Mucosa of descending colon (tissue), 3 donors: ENCODE measurements at regions not wholly inside any gene's neighbourhood (a gene's known extent, or its start where the extent isn't known, plus 50 kb on each side); places are given as distances from the start of the nearest gene placed in this dataset.

Experiments used
- ATAC-seq: fragments of 200-7000 bp; cut with Tn5 transposase; one replicate; pipeline ENCODE4 v1.9.1; 2020; ENCODE audit warnings: mild to moderate bottlenecking, moderate library complexity
- DNase-seq, 3 donors: peaks; one replicate each; pipeline ENCODE4 v3.0.0-alpha.2; 2020
- H3K36me3 ChIP-seq: fragments of 200-600 bp; one replicate; pipeline ENCODE4 v1.8.0; 2021; ENCODE audit warnings: low read depth, mild to moderate bottlenecking
- H3K4me1 ChIP-seq: fragments of 200-600 bp; one replicate; pipeline ENCODE4 v1.8.0; 2021; ENCODE audit warnings: low read depth, mild to moderate bottlenecking
- H3K4me3 ChIP-seq: fragments of 200-600 bp; one replicate; pipeline ENCODE4 v1.8.0; 2021; ENCODE audit warnings: mild to moderate bottlenecking
- H3K9me3 ChIP-seq: fragments of 200-600 bp; one replicate; pipeline ENCODE4 v1.8.0; 2021; ENCODE audit warnings: mild to moderate bottlenecking
- intact Hi-C, 2 donors: fragments of 100-400 bp; cut with DNase I in 1 of 2; cut with micrococcal nuclease in 1 of 2; formaldehyde crosslinking; loops; one replicate each; pipeline versions ENCODE4 v1.11.0 to v1.11.1; 2022; cut with DNase I, micrococcal nuclease
- TF ChIP-seq, protein P1 (sequence below): fragments of 200-600 bp; IDR thresholded peaks from one replicate; pipeline ENCODE4 v1.8.0; 2022; ENCODE audit warnings: antibody characterized with exemption, mild to moderate bottlenecking
- donor health status: DM: no; HTN: no; CAD: no; lungs with moderate emphysema.
- donor health status: DM: no; HTN: no; CAD: no.
- donor health status: DM: no; HTN: yes; CAD: no.

DNA sequence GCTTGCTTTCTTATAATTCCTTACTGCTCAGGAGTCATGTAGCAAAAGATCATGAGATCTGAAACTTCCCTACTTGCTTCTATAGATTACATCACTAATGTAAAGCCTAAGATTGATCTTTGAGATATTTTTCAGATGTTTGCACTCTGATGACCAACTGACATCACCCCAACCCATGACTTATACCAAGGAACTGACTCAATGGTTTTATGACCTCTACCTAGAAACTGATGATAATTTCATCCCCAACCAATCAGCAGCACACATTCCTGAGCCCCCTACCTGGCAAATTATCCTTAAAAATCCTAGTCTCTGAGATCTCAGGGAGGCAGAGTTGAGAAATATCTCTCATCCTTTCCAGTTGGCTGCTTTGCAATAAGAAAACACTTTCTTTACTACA lies 122.3 kb upstream of the CAMK1G start:
- H3K9me3 ChIP-seq, result no peaks in the 10 kb centered on the region
- TF ChIP-seq, protein P1, sequence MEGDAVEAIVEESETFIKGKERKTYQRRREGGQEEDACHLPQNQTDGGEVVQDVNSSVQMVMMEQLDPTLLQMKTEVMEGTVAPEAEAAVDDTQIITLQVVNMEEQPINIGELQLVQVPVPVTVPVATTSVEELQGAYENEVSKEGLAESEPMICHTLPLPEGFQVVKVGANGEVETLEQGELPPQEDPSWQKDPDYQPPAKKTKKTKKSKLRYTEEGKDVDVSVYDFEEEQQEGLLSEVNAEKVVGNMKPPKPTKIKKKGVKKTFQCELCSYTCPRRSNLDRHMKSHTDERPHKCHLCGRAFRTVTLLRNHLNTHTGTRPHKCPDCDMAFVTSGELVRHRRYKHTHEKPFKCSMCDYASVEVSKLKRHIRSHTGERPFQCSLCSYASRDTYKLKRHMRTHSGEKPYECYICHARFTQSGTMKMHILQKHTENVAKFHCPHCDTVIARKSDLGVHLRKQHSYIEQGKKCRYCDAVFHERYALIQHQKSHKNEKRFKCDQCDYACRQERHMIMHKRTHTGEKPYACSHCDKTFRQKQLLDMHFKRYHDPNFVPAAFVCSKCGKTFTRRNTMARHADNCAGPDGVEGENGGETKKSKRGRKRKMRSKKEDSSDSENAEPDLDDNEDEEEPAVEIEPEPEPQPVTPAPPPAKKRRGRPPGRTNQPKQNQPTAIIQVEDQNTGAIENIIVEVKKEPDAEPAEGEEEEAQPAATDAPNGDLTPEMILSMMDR, result no peak
- ATAC-seq, result no peak
- H3K4me3 ChIP-seq, result no peak overlapping the region
- no peaks in the 10 kb centered on the region for H3K36me3 ChIP-seq
- no peaks in the 10 kb centered on the region for H3K4me1 ChIP-seq
- DNase-seq, result no peak
- intact Hi-C loops, result no loop called here

DNA sequence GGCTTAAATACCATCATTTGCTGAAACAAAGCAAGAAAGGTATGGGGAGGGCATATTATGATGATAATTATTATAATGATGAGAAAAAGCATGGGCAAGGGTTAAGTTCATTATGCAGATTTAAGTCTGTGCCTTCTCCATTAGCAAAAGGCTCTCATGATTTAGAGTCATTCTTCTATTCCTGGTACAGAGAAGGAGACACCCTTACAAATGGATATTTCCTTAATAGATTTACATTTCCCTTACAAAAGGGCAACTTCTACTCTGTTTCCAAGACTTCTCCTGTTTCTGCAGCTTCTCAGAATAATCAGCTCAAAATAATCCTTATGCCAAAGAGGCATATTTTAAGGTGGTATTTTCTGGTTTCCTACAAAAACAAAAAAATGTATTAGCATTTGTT lies 121.1 kb upstream of the CAMK1G start:
- H3K4me1 ChIP-seq, result no peaks in the 10 kb centered on the region
- DNase-seq (no peak), ATAC-seq (no peak)
- H3K36me3 ChIP-seq, result no peaks in the 10 kb centered on the region
- H3K9me3 ChIP-seq, result no peaks in the 10 kb centered on the region
- TF ChIP-seq, protein P1, result no peak
- intact Hi-C loops, result no loop called here
- H3K4me3 ChIP-seq, result no peak overlapping the region

DNA sequence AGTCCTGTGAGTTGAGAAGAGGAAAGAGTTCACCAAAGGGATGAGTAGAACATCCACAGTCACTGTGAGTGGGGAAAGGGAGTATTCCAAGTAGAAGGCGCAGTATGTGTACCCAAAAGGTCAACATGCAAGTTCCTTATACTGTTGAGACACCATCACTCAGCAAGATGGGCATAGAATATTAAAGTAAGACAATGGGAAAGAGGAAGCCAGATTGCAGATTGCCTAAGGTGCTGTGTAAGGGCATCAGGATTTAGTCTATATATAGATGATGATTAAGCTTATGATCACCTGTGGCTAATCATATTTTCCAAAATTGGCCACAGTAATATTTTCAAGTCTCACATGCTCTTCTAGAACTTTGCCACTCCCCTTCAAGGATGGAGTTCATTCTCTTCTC lies 120.1 kb upstream of the CAMK1G start:
- Histone ChIP-seq H3K4me3 (no peak overlapping the region), H3K9me3 (no peaks in the 10 kb centered on the region), H3K4me1 (no peaks in the 10 kb centered on the region), H3K36me3 (no peaks in the 10 kb centered on the region)
- TF ChIP-seq, protein P1, result no peak
- ATAC-seq (no peak), DNase-seq (no peak)
- intact Hi-C loops, result no loop called here

DNA sequence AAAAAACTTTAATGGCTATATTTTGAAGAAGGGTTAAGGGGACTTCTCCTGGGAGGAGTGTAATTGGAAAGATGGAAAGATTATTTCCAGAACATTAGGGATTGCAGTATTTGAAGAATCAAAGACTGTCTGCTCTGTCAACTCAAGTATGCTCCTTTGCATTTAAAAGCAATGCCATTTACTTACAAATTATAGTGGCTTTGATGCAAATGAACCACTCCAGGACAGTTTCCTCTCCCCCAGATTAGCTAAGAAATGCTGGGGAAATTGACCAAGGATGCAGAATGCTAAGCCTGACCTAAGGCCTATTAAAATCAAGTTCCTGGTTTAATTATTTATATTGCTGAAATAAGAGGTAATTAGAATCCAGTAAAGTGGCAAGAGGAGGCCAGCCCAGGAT lies 110.5 kb upstream of the CAMK1G start:
- intact Hi-C loops, result no loop called here

DNA sequence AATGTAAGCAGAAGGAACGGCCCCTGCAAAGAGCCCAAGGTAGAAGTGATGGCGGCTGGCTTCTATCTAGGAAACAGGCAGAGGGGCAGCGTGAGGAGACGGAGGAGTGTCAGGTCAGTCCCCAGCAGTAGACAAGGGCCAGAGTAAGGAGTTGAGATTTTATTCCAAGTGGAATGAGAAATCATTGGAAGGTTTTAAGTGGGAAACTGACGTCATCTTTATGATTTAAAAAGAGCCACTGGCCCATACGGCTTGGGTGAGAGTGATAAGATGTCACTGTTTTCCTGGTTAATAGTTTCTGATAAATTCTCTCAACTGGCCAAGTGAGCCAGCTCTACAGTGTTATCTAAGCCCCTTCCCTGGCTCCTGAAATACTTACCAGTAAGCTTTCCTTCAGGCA lies 103.2 kb upstream of the CAMK1G start:
- no peak for DNase-seq
- intact Hi-C loops, result no loop called here
- H3K4me3 ChIP-seq, result no peak overlapping the region
- TF ChIP-seq, protein P1, result no peak
- H3K4me1 ChIP-seq, result no peaks in the 10 kb centered on the region
- ATAC-seq, result no peak
- no peaks in the 10 kb centered on the region for H3K36me3 ChIP-seq
- H3K9me3 ChIP-seq, result no peaks in the 10 kb centered on the region

More for the DNA sequence above, 110.5 kb upstream of the CAMK1G start:
- Histone ChIP-seq H3K4me3 (no peak overlapping the region), H3K4me1 (no peaks in the 10 kb centered on the region), H3K9me3 (no peaks in the 10 kb centered on the region), H3K36me3 (no peaks in the 10 kb centered on the region)
- ATAC-seq, result no peak
- TF ChIP-seq, protein P1, result no peak
- DNase-seq, result no peak

DNA sequence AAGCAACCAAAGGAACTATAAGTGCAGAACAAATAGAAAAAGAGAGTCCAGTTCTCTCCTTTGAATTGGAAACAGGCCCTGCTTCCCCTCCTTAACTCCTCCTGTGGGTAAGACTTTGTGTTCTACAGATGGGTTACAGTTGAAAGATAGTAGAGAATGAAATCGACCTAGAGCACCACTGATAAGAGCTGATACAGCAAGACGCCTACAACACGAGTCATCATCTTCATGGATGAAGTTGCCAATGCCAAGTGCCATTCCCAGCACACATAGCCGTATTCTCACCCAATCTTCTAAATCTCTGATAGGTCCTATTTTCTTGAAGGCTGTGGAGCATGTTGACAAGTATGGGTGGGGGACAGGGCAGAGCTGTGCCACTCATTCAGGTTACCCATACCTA lies 99.8 kb upstream of the CAMK1G start:
- DNase-seq (no peak), ATAC-seq (no peak)
- TF ChIP-seq, protein P1, result no peak
- H3K9me3 ChIP-seq, result no peaks in the 10 kb centered on the region
- no peaks in the 10 kb centered on the region for H3K4me1 ChIP-seq
- H3K36me3 ChIP-seq, result no peaks in the 10 kb centered on the region
- intact Hi-C loops, result no loop called here
- no peak overlapping the region for H3K4me3 ChIP-seq
